Thyroid gland (tissue), 4 donors: ENCODE measurements at regions not wholly inside any gene's neighbourhood (a gene's known extent, or its start where the extent isn't known, plus 50 kb on each side); places are given as distances from the start of the nearest gene placed in this dataset.

Experiments
- DNase-seq, 2 donors: peaks; one replicate each; pipeline ENCODE4 v3.0.0-alpha.2; 2019
- H3K27ac ChIP-seq, 3 donors: fragments of 200-600 bp; sonication (generic); 1 replicate in 2 of 3; 2 replicates in 1 of 3; pipeline ENCODE4 v1.5.1; 2016 to 2019; ENCODE audit warnings: mild to moderate bottlenecking in 1 of 3, moderate library complexity in 1 of 3
- H3K27me3 ChIP-seq: fragments of 200-600 bp; sonication (generic); one replicate; pipeline ENCODE4 v1.5.1; 2019
- H3K36me3 ChIP-seq, 2 donors: fragments of 200-600 bp; sonication (generic); one replicate each; pipeline ENCODE4 v1.5.1; 2016 to 2019
- H3K4me1 ChIP-seq, 2 donors: fragments of 200-600 bp; sonication (generic); one replicate each; pipeline ENCODE4 v1.5.1; 2017 to 2019
- H3K4me3 ChIP-seq, 3 donors: fragments of 200-600 bp; sonication (generic); replicated peaks in 1 of 3; 1 replicate in 2 of 3; 2 replicates in 1 of 3; pipeline ENCODE4 v1.5.1; 2016; ENCODE audit warnings: mild to moderate bottlenecking in 1 of 3
- H3K9me3 ChIP-seq: fragments of 200-600 bp; sonication (generic); one replicate; pipeline ENCODE4 v1.5.1; 2017
- POLR2A ChIP-seq, 2 donors: fragments of 450-650 bp; IDR thresholded peaks; one replicate each; pipeline ENCODE4 v1.6.1; 2017; ENCODE audit warnings: antibody characterized with exemption in 2 of 2, mild to moderate bottlenecking in 2 of 2, moderate library complexity in 1 of 2
- WGBS, 2 donors: methylation state at CpG; one replicate each; pipeline ENCODE4 v1.1.5; 2017; 5-methylcytosine and 5-hydroxymethylcytosine counted together
- intact Hi-C: fragments of 100-400 bp; cut with DNase I; formaldehyde crosslinking; loops from one replicate; pipeline ENCODE4 v1.15.1; 2023
- TF ChIP-seq, protein P1 (sequence below), 6 experiments: fragments of 200-600 bp in 3 of 6; fragments of 450-650 bp in 3 of 6; sonication (generic) in 3 of 6; IDR thresholded peaks; one replicate each; pipeline ENCODE4 v1.5.1; 2016 to 2019; ENCODE audit warnings: antibody characterized with exemption in 6 of 6, mild to moderate bottlenecking in 2 of 6, inconsistent platforms in 1 of 6, moderate library complexity in 1 of 6

DNA sequence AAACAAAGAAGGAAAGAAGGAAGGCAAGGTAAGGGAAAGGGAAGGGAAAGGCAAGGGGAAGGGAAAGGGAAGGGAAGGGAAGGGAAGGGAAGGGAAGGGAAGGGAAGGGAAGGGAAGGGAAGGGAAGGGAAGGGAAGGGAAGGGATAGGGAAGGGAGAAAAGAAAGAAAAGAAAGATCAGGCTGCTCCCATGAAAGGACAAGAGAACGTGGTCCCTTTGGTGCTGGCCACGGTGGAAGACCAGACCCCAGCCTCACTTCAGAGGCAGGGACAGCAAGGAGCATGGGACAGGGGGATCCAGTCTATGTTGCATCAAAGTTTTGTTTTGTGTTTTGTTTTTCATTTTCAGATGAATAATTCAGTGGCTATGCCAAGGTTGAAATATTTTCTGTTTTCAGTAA, 111.4 kb upstream of the IGF1R start:
- no peaks in the 10 kb centered on the region for H3K4me1 ChIP-seq
- intact Hi-C loops: no loop called here
- no peak overlapping the region for H3K4me3 ChIP-seq
- no peaks in the 10 kb centered on the region for H3K9me3 ChIP-seq
- 87 to 93% methylated on average over 2 of the region's 2 CpGs for WGBS, 2 donors
- H3K36me3 ChIP-seq: no peaks in the 10 kb centered on the region
- DNase-seq: no peak
- no peaks in the 10 kb centered on the region for H3K27me3 ChIP-seq
- H3K27ac ChIP-seq: no peak overlapping the region
- TF ChIP-seq POLR2A (IDR thresholded peaks at IDR 0.05): no peak
- TF ChIP-seq, protein P1, sequence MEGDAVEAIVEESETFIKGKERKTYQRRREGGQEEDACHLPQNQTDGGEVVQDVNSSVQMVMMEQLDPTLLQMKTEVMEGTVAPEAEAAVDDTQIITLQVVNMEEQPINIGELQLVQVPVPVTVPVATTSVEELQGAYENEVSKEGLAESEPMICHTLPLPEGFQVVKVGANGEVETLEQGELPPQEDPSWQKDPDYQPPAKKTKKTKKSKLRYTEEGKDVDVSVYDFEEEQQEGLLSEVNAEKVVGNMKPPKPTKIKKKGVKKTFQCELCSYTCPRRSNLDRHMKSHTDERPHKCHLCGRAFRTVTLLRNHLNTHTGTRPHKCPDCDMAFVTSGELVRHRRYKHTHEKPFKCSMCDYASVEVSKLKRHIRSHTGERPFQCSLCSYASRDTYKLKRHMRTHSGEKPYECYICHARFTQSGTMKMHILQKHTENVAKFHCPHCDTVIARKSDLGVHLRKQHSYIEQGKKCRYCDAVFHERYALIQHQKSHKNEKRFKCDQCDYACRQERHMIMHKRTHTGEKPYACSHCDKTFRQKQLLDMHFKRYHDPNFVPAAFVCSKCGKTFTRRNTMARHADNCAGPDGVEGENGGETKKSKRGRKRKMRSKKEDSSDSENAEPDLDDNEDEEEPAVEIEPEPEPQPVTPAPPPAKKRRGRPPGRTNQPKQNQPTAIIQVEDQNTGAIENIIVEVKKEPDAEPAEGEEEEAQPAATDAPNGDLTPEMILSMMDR (IDR thresholded peaks at IDR 0.05): no peak

DNA sequence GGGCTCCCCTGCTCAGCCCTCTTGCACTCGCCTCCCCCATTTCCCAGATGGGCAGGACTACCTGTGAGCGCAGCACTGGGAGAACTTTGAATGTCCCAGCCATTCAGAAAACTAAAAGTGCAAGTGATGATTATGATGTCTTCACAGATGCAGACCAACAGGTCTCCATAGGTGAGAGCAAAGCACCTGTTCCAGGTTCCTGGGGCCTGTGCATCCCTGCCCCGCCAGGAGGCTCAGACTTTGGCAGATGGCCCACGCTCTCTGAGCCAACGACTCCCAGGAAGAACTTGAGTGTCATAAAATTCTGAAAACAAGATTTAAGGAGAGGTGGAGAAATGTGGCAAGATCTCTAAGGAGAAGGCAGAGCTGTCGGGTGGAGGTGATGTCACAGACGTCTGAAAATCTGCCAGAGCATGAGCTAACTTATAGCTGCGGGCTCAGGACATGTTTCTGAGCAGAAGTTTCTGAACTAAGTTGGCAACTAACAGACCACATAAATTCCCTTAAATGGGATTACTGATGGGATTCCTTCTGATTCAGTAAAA, 110.8 kb upstream of the IGF1R start:
- H3K4me3 ChIP-seq: no peak overlapping the region
- H3K27me3 ChIP-seq: no peaks in the 10 kb centered on the region
- intact Hi-C loops: no loop called here
- no peak for TF ChIP-seq POLR2A (IDR thresholded peaks at IDR 0.05)
- TF ChIP-seq, protein P1 (IDR thresholded peaks at IDR 0.05): no peak
- H3K36me3 ChIP-seq: no peaks in the 10 kb centered on the region
- no peak overlapping the region for H3K27ac ChIP-seq
- DNase-seq: peak in 1 of 2 donors; percentile 16
- 49 to 60% methylated on average over 8 of the region's 8 CpGs for WGBS, 2 donors
- H3K9me3 ChIP-seq: no peaks in the 10 kb centered on the region
- no peaks in the 10 kb centered on the region for H3K4me1 ChIP-seq

DNA sequence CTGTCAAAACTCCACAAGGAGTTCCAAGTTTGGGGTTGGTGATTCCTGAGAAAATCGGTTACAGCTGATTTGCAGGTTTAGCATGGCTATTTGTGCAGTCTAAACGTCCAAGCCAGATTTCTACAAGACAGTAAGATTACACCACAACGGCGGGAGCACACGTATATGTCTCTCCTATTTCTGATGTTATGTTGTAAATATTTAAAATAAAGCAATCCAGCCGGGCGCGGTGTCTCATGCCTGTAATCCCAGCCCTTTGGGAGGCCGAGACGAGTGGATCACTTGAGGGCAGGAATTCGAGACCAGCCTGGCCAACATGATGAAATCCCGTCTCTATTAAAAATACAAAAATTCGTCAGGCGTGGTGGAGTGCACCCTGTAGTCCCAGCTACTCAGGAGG, 106.8 kb upstream of the IGF1R start:
- Histone ChIP-seq H3K4me1 (no peaks in the 10 kb centered on the region), H3K27me3 (no peaks in the 10 kb centered on the region), H3K36me3 (no peaks in the 10 kb centered on the region), H3K9me3 (no peaks in the 10 kb centered on the region), H3K27ac (no peak overlapping the region), H3K4me3 (no peak overlapping the region)
- intact Hi-C loops: no loop called here
- 55 to 63% methylated on average over 14 of the region's 14 CpGs for WGBS, 2 donors
- TF ChIP-seq, protein P1 (IDR thresholded peaks at IDR 0.05): no peak
- no peak for TF ChIP-seq POLR2A (IDR thresholded peaks at IDR 0.05)
- peak; percentile 12 to 15 for DNase-seq

DNA sequence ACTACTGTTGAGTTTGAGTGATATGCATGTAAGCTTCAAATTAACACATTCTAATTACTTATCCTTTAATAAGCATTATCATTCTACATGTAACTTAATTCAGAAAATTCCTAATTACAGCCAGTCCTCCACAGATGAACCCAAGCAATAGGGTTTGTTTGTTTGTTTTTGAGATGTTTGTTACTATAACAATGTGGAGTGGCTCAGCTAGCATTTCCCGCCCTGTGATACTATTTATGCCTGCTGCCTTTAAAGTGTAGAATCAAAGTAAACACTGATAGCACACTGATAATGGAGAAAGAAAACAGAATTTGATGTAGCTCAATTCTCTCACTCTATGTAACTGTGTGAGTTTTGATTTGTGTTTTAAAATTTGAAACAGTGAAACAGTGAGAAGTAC, 105.1 kb upstream of the IGF1R start:
- Histone ChIP-seq H3K27ac (no peak overlapping the region), H3K27me3 (no peaks in the 10 kb centered on the region), H3K36me3 (no peaks in the 10 kb centered on the region), H3K4me3 (no peak overlapping the region), H3K4me1 (peaks cover 0 to 8% of the 10 kb centered on the region in 2 donors), H3K9me3 (no peaks in the 10 kb centered on the region)
- no peak for DNase-seq
- intact Hi-C loops: no loop called here
- TF ChIP-seq POLR2A (IDR thresholded peaks at IDR 0.05): no peak
- TF ChIP-seq, protein P1 (IDR thresholded peaks at IDR 0.05): no peak
- 89 to 91% methylated on average over 1 of the region's 1 CpG for WGBS, 2 donors

DNA sequence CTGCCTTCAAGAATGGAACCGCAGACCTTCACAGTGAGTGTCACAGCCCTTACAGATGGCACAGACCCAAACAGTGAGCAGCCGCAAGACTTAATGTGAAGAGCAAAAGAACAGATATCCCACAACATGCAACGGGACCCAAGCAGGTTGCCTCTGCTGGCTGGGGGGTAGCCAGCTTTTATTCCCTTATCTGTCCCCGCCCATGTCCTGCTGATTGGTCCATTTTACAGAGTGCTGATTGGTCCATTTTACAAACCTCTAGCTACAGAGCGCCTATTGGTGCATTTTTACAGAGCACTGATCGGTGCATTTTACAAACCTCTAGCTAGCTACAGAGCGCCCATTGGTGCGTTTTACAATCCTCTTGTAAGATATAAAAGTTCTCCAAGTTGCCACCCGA, 102.0 kb upstream of the IGF1R start:
- Histone ChIP-seq H3K9me3 (no peaks in the 10 kb centered on the region), H3K36me3 (no peaks in the 10 kb centered on the region), H3K27ac (no peak overlapping the region), H3K4me1 (peaks cover 3 to 8% of the 10 kb centered on the region in 2 donors), H3K27me3 (no peaks in the 10 kb centered on the region), H3K4me3 (no peak overlapping the region)
- TF ChIP-seq, protein P1 (IDR thresholded peaks at IDR 0.05): no peak
- no peak for TF ChIP-seq POLR2A (IDR thresholded peaks at IDR 0.05)
- 90 to 96% methylated on average over 9 of the region's 9 CpGs for WGBS, 2 donors
- DNase-seq: no peak
- intact Hi-C loops: no loop called here
